HCT116 (cell line): ENCODE measurements at regions not wholly inside any gene's neighbourhood (a gene's known extent, or its start where the extent isn't known, plus 50 kb on each side); places are given as distances from the start of the nearest gene placed in this dataset.

Experiments
- CEBPB ChIP-seq: IDR thresholded peaks from 2 replicates; pipeline ENCODE4 v1.6.1; 2012; ENCODE audit warnings: low read depth
- CTCF ChIP-seq, 3 experiments: fragments of 200-600 bp in 1 of 3; sonication (generic) in 1 of 3; IDR thresholded peaks in 2 of 3; conservative IDR thresholded peaks in 1 of 3; 2 replicates each; pipeline ENCODE4 v1.5.1; 2012 to 2017; ENCODE audit warnings: low read depth in 2 of 3, low read length in 2 of 3, antibody characterized with exemption in 1 of 3, borderline replicate concordance in 1 of 3, control low read depth in 1 of 3, mild to moderate bottlenecking in 1 of 3, mixed read lengths in 1 of 3, mixed run types in 1 of 3, moderate library complexity in 1 of 3; ENCODE audit not compliant: insufficient read depth in 1 of 3
- EGR1 ChIP-seq: IDR thresholded peaks from 2 replicates; pipeline ENCODE4 v1.6.1; 2012; ENCODE audit warnings: low read depth
- ELF1 ChIP-seq: IDR thresholded peaks from 2 replicates; pipeline ENCODE4 v1.6.1; 2012; ENCODE audit warnings: low read depth, borderline replicate concordance
- EZH2 ChIP-seq: fragments of 200-600 bp; sonication (generic); IDR thresholded peaks from 2 replicates; pipeline ENCODE4 v1.6.1; 2017; ENCODE audit warnings: antibody characterized with exemption, mixed run types
- EZH2phosphoT487 ChIP-seq: fragments of 200-600 bp; IDR thresholded peaks from 2 replicates; pipeline ENCODE4 v1.6.1; 2018; ENCODE audit warnings: antibody characterized with exemption, borderline replicate concordance
- MAX ChIP-seq: IDR thresholded peaks from 2 replicates; pipeline ENCODE4 v1.6.1; 2012
- POLR2A ChIP-seq: IDR thresholded peaks from 2 replicates; pipeline ENCODE4 v1.7.0; 2011; ENCODE audit warnings: borderline replicate concordance; ENCODE audit not compliant: insufficient read depth, insufficient read length; ENCODE audit errors: extremely low read depth
- POLR2AphosphoS5 ChIP-seq: IDR thresholded peaks from 2 replicates; pipeline ENCODE4 v1.6.1; 2011; ENCODE audit warnings: mild to moderate bottlenecking, low read depth, low read length, moderate library complexity
- RAD21 ChIP-seq: IDR thresholded peaks from 2 replicates; pipeline ENCODE4 v1.6.1; 2012; ENCODE audit warnings: low read depth, mild to moderate bottlenecking
- SRF ChIP-seq: IDR thresholded peaks from 2 replicates; pipeline ENCODE4 v1.6.1; 2012; ENCODE audit warnings: low read depth
- TCF7L2 ChIP-seq: IDR thresholded peaks from 2 replicates; pipeline ENCODE4 v1.7.0; 2011; ENCODE audit warnings: borderline replicate concordance, inconsistent platforms; ENCODE audit not compliant: insufficient read depth, insufficient read length; ENCODE audit errors: extremely low read depth
- ZNF274 ChIP-seq: fragments of 200-500 bp; sonication (Bioruptor generic); IDR thresholded peaks from 2 replicates; pipeline ENCODE4 v1.6.1; 2014; ENCODE audit warnings: mild to moderate bottlenecking, low read depth, low read length, inconsistent platforms

DNA sequence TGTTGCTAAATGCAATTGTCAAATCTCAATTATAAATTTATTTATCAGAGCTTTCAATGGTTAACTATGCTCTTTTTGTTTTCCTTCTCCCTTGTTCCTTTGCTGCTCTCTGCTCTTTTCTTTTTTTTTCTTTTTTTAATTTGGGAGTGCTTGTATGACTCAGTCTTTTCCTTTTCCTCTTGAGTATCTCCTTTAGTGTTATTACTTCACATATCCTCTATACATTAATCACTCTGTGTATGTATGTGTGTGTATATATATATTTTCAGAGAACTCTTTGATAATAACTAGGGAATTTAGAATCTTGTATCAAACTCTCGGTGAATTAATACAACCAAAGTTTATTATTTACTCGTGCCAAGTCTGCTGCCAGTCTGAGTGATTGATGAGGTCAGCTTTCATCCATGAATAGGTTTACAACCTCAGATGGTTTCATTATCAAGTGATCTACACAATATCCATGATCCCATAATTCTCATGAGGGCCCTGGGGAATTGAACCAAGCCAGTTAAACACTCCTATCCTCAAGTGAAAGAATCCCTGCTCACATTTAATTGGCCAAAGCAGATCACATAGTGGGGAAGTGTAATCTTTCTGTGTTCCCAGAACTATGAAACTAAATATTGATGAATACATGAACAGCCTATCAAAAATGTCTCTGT lies 743.4 kb upstream of the CNTN5 start:
- no peak for TF ChIP-seq POLR2A
- TF ChIP-seq CTCF (IDR thresholded peaks at IDR 0.05 in 2 of 3, conservative IDR thresholded peaks at IDR 0.05 in 1 of 3; ENCODE audit: borderline replicate concordance in 1 of 3, insufficient read depth in 1 of 3, low read depth in 2 of 3, low read length in 2 of 3) = no peak
- no peak for TF ChIP-seq ELF1
- TF ChIP-seq ZNF274 = no peak
- no peak for TF ChIP-seq POLR2AphosphoS5
- no peak for TF ChIP-seq TCF7L2
- TF ChIP-seq EGR1 = no peak
- TF ChIP-seq EZH2phosphoT487 = no peak
- no peak for TF ChIP-seq RAD21
- no peak for TF ChIP-seq SRF
- no peak for TF ChIP-seq MAX
- no peak for TF ChIP-seq EZH2
- TF ChIP-seq CEBPB = no peak
